Adrenal gland (tissue), 9 donors: ENCODE measurements at regions not wholly inside any gene's neighbourhood (a gene's known extent, or its start where the extent isn't known, plus 50 kb on each side); places are given as distances from the start of the nearest gene placed in this dataset.

Source experiments
- DNase-seq, 7 donors: peaks; one replicate each; pipeline ENCODE4 v3.0.0-alpha.2; 2019 to 2020
- H3K27ac ChIP-seq, 5 donors: fragments of 200-600 bp; sonication (generic) in 4 of 5; 1 replicate in 3 of 5; 2 replicates in 2 of 5; pipeline versions ENCODE4 v1.5.1 to v1.8.0; 2016 to 2020; ENCODE audit warnings: mild to moderate bottlenecking in 1 of 5
- H3K27me3 ChIP-seq: fragments of 200-600 bp; 2 replicates; pipeline ENCODE4 v1.8.0; 2021
- H3K36me3 ChIP-seq, 2 donors: fragments of 200-600 bp; replicated peaks in 1 of 2; 1 replicate in 1 of 2; 2 replicates in 1 of 2; pipeline versions ENCODE4 v1.5.1 to v1.8.0; 2018 to 2022
- H3K4me1 ChIP-seq, 2 donors: fragments of 200-600 bp; replicated peaks in 1 of 2; 1 replicate in 1 of 2; 2 replicates in 1 of 2; pipeline versions ENCODE4 v1.5.1 to v1.8.0; 2018 to 2021
- H3K4me3 ChIP-seq, 4 donors: fragments of 200-600 bp; sonication (generic) in 3 of 4; one replicate each; pipeline ENCODE4 v1.5.1; 2016 to 2018
- H3K9me3 ChIP-seq, 3 donors: fragments of 200-600 bp; sonication (generic) in 1 of 3; replicated peaks in 1 of 3; 1 replicate in 2 of 3; 2 replicates in 1 of 3; pipeline versions ENCODE4 v1.5.1 to v1.8.0; 2016 to 2021
- POLR2A ChIP-seq, 2 donors: fragments of 450-650 bp; IDR thresholded peaks; one replicate each; pipeline ENCODE4 v1.6.1; 2017; ENCODE audit warnings: antibody characterized with exemption in 2 of 2, mild to moderate bottlenecking in 2 of 2, moderate library complexity in 1 of 2
- WGBS, 4 donors: extraction: QIAGEN DNeasy Blood & Tissue Kit in 2 of 4; methylation state at CpG; one replicate each; pipeline versions ENCODE4 v1.1.5 to v1.1.7; 2013 to 2017; 5-methylcytosine and 5-hydroxymethylcytosine counted together
- intact Hi-C, 2 donors: fragments of 100-400 bp; cut with DNase I; formaldehyde crosslinking; loops; one replicate each; pipeline versions ENCODE4 v1.14.1 to v1.15.0; 2022 to 2023
- TF ChIP-seq, protein P1 (sequence below), 6 experiments: fragments of 450-650 bp in 4 of 6; fragments of 200-600 bp in 2 of 6; sonication (generic) in 1 of 6; IDR thresholded peaks; 1 replicate in 5 of 6; 2 replicates in 1 of 6; pipeline versions ENCODE4 v1.5.1 to v1.8.0; 2016 to 2021; ENCODE audit warnings: antibody characterized with exemption in 6 of 6, mild to moderate bottlenecking in 2 of 6, moderate library complexity in 1 of 6
- donor health status: healthy with polysubstance abuse.
- donor health status: Bipolar disorder and iron deficiency.
- donor health status: DM: yes; HTN: yes; CAD: no.
- donor health status: DM: no; HTN: no; CAD: no.
- donor health status: DM: no; HTN: no; CAD: no.

DNA sequence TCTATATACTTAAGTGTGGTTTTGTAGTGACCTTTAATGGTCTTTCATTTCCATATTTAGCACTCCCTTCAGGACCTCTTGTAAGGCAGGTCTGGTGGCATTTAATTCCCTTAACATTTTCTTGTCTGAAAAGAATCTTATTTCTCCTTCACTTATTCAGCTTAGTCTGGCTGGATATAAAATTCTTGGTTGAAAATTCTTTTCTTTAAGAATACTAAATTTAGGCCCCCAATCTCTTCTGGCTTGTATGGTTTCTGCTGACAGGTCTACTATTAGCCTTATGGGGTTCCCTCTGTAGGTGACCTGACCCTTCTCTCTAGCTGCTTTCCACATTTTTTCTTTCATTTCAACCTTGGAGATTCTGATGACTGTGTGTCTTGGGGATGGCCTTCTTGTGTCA lies 236.9 kb downstream of the THBS2 start:
- Histone ChIP-seq H3K27me3 (no peaks in the 10 kb centered on the region), H3K4me3 (no peak overlapping the region), H3K36me3 (no peaks in the 10 kb centered on the region), H3K4me1 (no peaks in the 10 kb centered on the region), H3K27ac (no peak overlapping the region), H3K9me3 (no peaks in the 10 kb centered on the region)
- no peak for TF ChIP-seq POLR2A (IDR thresholded peaks at IDR 0.05)
- TF ChIP-seq, protein P1, sequence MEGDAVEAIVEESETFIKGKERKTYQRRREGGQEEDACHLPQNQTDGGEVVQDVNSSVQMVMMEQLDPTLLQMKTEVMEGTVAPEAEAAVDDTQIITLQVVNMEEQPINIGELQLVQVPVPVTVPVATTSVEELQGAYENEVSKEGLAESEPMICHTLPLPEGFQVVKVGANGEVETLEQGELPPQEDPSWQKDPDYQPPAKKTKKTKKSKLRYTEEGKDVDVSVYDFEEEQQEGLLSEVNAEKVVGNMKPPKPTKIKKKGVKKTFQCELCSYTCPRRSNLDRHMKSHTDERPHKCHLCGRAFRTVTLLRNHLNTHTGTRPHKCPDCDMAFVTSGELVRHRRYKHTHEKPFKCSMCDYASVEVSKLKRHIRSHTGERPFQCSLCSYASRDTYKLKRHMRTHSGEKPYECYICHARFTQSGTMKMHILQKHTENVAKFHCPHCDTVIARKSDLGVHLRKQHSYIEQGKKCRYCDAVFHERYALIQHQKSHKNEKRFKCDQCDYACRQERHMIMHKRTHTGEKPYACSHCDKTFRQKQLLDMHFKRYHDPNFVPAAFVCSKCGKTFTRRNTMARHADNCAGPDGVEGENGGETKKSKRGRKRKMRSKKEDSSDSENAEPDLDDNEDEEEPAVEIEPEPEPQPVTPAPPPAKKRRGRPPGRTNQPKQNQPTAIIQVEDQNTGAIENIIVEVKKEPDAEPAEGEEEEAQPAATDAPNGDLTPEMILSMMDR (IDR thresholded peaks at IDR 0.05) = no peak
- DNase-seq = no peak
- intact Hi-C loops = no loop called here

DNA sequence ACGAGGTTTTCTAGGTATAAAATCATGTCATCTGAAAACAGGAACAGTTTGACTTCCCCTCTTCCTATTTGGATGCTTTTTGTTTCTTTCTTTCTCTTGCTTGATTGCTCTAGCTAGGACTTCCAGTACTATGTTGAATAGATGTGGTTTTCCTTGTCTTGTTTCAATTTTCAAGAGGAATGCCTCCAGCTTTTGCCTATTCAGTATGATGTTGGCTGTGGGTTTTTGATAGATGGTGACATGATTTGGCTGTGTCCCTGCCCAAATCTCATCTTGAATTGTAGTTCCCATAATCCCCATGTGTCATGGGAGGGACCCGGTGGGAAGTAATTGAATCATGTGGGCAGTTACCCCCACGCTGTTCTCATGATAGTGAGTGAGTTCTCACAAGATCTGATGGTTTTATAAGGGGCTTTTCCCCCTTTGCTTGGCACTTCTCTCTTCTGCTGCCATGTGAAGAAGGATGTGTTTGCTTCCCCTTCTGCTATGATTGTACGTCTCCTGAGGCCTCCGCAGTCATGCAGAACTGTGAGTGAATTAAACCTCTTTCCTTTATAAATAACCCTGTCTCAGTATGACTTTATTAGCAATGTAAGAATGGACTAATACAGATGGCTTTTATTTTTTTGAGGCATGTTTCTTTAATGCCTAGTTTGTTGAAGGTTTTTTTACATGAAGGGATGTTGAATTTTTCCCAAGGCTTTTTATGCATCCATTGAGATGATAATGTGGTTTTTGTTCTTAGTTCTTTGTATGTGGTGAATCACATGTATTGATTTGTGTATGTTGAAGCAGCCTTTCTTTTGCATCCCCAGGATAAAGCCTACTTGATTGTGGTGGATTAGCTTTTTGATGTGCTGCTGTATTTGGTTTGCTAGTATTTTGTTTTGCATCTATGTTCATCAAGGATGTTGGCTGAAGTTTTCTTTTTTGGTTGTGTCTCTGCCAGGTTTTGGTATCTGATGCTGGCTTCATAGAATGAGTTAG lies 239.1 kb downstream of the THBS2 start:
- intact Hi-C loops = no loop called here
- 73 to 81% (median 78%) methylated on average over 5 of the region's 5 CpGs for WGBS, 4 donors
- Histone ChIP-seq H3K4me3 (no peak overlapping the region), H3K36me3 (no peaks in the 10 kb centered on the region), H3K9me3 (no peaks in the 10 kb centered on the region), H3K4me1 (no peaks in the 10 kb centered on the region), H3K27me3 (no peaks in the 10 kb centered on the region), H3K27ac (no peak overlapping the region)
- no peak for TF ChIP-seq POLR2A (IDR thresholded peaks at IDR 0.05)
- TF ChIP-seq, protein P1 (IDR thresholded peaks at IDR 0.05) = no peak
- no peak for DNase-seq

DNA sequence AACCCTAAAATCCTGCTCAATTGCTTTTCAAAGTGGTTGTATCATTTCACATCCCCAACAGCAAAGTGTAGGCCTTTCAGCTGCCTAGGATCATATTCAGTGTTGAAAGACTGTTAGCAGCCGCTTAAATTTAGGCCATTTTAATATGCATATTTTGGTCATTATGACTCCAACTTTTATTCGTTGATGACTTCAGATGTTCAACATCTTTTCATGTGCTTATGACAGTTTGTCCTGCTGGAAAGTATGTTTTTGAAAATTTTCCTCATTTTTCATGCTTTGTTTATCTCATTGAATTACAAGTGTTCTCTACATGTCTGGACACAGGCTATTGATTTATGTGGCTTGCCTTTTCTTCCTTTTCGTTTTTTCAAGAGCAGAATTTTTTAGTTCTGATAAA lies 244.0 kb downstream of the THBS2 start:
- TF ChIP-seq, protein P1 (IDR thresholded peaks at IDR 0.05) = no peak
- no peak for TF ChIP-seq POLR2A (IDR thresholded peaks at IDR 0.05)
- no peak overlapping the region for H3K4me3 ChIP-seq
- H3K36me3 ChIP-seq = no peaks in the 10 kb centered on the region
- H3K9me3 ChIP-seq = no peaks in the 10 kb centered on the region
- no peak for DNase-seq
- H3K27me3 ChIP-seq = no peaks in the 10 kb centered on the region
- H3K27ac ChIP-seq = no peak overlapping the region
- intact Hi-C loops = no loop called here
- 47 to 66% (median 56%) methylated on average over 3 of the region's 3 CpGs for WGBS, 4 donors
- no peaks in the 10 kb centered on the region for H3K4me1 ChIP-seq

DNA sequence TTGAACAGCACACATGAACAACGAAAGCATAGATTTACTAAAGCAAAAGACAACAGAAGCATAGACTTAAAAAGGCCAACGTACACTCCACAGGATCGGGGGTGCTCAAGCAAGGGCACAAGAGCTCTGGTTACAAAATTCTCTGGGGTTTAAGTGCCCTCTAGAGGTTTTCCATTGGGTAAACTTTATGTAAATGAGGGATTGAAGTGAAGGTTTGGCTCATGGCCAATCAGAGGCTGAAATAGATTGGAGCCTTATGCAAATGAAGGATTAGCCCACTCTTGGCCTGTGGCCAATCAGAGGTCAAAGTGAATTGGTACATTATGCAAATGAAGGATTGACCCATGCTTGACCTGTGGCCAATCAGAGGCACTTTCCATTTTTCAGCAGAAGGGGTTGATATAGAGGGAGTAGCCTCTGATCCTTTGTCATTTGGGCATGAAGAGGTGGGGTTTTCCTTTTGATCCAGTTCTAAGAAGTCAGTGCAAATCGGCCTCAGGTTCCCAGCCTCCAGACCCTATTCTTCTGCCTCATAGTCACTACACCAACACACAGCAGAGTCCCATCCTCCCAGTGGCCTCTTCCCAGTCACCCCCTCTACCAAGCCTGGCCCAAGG lies 244.9 kb downstream of the THBS2 start:
- intact Hi-C loops = no loop called here
- TF ChIP-seq, protein P1 (IDR thresholded peaks at IDR 0.05) = no peak
- TF ChIP-seq POLR2A (IDR thresholded peaks at IDR 0.05) = no peak
- Histone ChIP-seq H3K9me3 (no peaks in the 10 kb centered on the region), H3K4me3 (no peak overlapping the region), H3K27ac (no peak overlapping the region), H3K27me3 (no peaks in the 10 kb centered on the region), H3K36me3 (no peaks in the 10 kb centered on the region), H3K4me1 (no peaks in the 10 kb centered on the region)
- no peak for DNase-seq
- WGBS, 4 donors = 60 to 82% (median 64%) methylated on average over 3 to 4 of the region's 4 CpGs
